SW 1271 (cell line): ENCODE measurements at regions not wholly inside any gene's neighbourhood (a gene's known extent, or its start where the extent isn't known, plus 50 kb on each side); places are given as distances from the start of the nearest gene placed in this dataset.

Experiments
- DNase-seq, 2 experiments: peaks; one replicate each; lab custom pipeline; 2025; lab: John Stamatoyannopoulos, UW

DNA sequence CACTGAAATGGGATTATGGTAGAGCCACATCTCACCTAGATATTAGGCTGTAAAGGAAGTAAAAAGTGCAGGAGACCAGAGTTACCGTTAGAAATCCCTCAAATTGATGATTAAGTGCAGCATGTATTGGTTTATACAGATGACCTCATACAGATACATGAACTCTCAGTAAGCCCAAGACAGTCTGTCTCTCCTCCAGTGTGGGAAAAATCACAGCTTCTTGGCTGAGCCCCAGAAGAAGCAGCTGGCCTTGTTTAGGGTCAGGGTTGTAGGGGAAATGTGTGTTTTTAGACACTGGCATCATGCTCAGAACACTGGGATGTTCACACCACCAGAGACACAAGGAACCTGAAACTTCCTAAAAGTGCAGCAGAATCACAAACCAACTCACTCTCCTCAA, 135.9 kb downstream of the KATNIP start:
- DNase-seq: no peak

DNA sequence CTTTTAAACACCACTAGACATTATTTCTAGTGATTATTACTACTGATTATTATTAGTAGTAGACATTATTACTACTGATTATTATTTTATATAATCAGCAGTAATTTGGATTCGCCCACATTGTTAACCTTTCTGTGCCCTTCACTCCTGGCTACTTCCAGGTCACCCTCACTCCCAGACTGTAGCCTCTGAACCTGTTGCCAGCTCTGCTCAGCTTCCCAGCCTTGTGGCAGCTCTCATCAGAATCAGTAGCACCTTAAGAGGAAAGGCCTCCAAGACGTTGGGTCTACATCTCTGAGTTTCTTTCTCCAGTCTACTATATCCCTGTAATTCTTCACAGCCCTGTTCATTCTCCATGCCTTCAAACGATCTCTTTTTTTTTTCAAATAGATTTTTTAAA, 137.0 kb downstream of the KATNIP start:
- DNase-seq: no peak

DNA sequence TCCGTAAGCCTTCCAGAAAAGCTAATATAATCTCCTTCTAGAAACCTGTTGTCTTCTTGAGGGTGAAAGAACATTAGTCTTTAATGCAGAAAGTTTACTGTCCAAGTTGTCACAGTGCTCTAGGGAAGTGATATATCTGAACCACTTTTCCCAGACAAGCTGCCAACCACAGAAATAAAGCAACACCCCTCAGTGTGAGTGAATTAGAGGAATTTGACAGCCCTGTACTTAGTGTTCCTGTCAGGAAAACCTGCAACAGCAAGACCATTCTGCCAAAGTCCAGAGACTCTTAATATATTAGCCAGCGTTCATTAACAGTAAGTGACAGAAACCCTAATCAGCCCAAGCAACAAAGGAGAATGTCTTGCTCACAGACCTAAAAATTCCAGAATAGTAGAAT, 137.7 kb downstream of the KATNIP start:
- no peak for DNase-seq

DNA sequence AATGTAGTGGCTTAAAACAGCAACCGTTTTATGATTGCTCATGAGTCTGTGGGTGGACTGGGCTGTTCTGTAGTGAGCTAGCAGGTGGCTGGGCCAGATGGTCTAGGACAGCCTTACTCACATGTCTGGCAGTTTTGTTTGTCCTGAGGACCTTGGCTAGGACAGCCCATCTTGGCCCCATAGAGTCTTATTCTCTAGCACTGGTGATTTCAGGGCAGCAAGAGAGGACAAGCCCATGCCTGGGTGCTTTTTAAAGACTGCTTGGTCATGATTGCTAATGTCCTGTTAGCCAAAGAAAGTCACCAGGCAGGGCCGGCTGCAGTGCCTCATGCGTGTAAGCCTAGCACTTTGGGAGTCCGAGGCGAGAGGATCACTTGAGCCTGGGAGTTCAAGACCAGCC, 139.8 kb downstream of the KATNIP start:
- DNase-seq: no peak

DNA sequence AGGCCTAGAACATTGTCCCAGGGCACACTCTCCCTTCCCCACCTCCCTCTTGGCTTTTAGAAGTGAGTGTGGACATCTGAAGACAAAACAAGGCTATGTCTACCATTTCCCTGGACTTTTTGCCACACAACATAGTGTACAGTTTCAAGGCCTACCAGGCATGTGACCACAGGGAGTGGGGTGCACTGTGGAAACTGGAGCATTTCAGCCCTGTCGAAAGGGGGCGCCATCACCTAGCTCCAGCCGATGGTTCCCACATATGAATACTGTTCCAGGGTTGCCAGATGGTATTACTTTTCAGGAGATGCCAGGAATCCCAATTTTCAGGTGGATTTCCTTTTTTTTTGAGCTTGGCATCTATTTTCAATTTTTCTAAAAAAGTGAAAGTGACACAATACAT, 140.7 kb downstream of the KATNIP start:
- no peak for DNase-seq

DNA sequence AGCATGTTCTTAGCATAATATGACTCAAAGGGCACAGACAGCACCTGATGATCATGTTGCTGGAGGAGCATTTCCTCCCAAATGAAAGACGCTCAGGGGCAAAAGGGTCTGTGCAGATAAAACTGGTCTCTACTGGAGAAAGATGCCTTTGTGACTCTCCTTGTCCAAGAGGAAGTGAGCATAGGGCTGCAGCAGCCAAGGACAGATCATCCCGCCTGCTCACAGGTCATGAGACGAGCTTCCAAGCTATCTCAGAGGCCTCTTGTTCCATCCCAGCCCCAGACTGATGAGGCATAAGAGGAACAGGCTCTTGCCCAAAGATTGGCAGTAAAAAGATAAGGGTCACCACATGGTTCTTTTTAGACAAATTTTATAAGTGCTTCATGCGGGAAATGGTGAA, 141.8 kb downstream of the KATNIP start:
- no peak for DNase-seq

DNA sequence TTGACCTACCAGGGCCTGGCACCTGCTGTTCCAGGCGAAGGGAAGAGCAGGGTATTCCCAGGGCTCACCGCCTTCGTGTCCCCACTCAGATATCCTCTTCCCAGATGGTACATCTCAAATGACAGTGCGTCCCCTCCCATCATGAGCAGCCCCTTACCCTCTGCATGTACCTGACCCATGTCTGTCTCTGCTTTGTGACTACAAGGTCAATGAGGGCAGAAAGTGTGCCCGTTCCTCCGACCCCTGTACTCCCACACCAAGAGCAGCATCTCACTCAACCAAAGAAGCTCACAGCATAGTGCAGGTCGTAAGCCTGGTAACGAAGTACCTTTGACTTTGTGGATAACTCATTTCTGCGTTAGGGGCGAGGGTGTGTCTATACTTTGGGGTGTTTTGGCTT, 142.6 kb downstream of the KATNIP start:
- no peak for DNase-seq

DNA sequence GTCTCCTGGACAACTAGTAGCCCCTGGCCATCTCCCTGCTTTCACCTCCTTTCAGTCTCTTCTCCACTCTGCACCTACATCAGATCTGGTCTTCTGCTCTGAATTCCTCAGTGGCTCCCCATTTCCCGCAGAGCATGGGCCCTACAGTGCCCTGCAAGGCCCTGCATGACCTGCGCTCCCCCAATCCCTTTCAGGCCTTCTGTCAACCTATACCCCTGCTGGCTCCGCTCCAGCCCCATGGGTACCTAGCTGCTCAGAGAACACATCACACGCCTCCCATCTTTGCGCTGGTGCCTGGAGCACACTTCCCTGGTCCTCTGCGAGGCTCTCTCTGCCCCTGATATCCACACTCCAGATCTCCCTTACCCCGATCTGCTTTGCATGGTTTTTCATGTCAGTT, 145.2 kb downstream of the KATNIP start:
- no peak for DNase-seq

DNA sequence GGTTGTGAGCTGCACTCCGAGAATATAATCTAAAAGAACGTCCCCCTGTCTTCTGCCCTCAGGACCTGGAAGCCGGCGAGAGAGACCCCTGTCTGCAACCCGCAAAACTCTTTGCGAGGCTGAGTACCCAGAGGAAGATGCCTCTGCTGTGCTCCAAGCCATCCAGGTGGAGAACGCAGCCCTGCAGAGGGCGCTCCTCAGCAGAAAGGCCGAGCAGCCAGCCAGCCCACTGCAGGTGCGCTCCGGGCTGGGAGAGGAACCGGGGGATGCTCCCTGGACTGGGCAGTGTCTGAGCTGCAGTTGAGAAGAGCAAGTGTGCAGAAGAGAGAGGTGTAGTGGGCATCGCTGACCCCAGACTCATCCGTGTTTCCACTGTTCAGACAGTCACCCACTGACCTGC, 148.3 kb downstream of the KATNIP start:
- no peak for DNase-seq

DNA sequence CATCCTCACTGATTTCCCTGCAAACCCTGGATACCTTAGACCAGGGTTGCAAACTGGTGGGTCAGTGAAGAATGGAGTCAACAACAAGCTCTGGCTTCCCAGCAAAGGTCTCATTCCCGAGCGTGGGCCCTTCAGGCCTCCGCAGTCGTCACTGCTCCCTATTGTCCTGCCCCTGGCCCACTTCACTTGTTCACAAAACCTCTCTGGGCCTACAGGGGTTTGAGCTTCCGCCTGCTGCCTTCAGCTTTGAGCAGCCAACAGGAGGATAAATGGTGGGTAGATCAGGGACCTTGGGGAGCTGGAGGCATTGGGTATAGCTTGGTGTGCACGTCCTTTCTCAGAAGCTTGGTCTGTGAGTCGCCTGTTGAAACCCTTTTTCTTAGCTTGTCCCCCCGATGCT, 148.8 kb downstream of the KATNIP start:
- no peak for DNase-seq

DNA sequence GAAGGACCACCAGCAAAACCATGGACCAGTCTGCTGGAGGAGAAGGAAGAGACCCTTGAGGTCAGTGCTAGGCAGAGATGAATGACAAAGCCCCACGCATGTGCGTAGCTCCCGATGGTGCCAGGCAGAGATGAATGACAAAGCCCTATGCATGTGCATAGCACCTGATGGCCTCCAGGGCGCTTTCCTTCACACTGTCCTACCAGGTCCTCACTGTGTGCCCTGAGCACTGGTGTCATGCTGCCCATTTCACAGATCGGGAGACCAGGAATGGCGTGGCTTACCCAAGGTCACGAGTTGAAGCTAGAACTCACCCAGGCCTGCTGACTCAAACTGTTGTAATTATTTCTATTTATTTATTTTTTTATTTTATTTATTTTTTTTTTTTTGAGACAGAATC, 149.6 kb downstream of the KATNIP start:
- no peak for DNase-seq

DNA sequence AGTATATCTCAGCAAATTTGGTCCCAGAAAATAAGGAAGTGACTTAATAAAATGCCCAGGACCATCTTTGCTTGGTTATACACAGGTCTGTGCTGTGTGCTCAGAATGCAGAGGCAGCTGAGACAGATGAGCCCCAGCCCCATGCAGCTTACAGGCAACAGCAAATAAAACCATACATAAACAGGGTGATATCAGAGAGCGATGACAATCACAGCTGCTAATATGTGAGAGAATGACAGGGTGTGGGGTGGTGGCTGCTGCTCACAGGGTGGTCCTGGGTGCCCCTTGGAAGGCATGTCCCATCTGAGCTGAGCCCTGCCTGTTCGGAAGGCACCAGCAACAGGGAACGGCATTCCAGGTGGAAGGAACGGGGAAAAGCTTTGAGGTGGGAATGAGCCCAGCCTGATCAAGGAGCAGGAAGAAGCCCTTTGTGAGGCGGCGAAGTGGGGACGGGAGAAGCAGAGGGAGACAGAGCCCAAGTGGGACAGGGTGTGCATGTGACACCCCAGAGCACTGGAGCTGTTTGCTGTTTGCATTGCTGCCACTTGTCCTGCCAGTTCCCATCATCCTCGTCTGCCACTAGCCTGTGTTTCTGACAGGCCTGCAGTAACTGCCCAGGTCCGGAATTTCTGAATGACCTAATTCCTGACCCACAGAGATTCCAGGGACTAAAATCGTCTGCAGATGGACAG, 150.5 kb downstream of the KATNIP start:
- DNase-seq: no peak

DNA sequence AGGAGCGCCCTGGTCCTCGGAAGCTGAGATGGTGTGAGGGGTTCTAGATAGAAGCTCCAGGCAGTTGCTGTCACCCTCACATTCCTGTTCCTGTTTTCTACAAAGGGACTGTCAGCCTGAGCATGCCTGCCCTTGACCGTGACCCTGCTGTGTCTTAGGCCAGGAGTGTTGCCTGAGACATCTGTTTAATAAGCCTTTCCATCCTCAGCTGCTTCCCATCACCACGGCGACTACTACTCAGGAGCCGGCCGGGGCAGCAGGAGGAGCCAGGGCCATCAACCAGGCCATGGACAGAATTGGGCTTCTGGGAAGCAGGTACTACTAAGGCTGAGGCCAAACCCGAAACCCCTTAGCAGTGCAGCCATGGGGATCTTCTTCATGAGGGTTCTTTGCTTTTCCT, 151.4 kb downstream of the KATNIP start:
- DNase-seq: no peak

DNA sequence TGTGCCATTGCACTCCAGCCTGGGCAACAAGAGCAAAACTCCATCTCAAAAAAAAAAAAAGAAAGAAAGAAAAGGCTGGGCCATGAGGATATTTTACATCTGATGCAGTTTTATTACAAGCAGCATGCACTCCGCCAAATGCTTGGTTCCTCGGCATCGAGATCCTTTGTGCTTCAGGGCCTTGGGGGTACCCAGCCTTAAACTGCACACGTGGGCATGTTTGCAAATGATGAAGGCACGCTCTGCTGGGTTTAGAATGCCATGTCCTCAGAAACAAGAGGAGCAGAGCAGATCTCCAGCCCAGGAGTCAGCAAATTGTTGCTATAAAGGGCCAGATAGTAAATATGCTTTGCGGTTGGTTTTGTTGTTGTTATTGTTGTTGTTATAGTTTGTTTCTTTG, 153.2 kb downstream of the KATNIP start:
- no peak for DNase-seq

DNA sequence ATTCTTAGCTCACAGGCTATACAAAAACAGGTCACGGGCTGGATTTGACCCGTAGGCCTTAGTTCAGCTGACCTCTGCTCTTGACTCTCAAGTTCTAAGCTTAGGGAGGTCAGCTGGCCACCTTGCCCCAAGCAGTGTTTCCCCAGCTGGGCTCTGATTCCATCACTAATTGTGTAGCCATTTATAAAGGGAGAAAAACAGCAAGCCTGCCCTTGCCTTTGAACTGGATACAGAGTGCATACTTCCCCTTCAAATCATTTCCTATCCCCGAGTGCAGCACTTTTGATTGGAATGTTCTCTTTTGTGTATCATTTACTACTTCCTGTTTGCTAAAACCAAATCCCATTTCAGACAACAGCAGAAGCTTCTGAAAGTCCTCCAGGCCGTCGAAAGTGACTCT, 153.6 kb downstream of the KATNIP start:
- DNase-seq: no peak

DNA sequence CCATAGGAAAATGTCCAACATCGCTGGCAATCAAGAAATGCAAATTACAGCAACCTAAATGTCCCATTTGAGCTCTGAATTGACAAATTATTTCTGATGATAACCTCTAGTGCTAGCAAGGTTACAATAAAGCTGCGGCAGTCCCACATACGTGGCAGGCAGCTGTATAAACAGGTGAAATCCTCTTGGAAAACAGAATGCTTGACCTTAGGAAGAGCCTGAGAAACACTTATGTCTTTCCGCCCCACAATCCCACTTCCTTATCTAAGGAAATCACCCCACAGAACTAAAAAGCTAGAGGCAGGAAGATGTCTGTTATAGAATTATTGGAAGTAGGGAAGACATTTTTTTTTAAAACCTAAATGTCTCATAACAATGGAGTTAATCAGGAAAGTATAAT, 154.3 kb downstream of the KATNIP start:
- DNase-seq: no peak

DNA sequence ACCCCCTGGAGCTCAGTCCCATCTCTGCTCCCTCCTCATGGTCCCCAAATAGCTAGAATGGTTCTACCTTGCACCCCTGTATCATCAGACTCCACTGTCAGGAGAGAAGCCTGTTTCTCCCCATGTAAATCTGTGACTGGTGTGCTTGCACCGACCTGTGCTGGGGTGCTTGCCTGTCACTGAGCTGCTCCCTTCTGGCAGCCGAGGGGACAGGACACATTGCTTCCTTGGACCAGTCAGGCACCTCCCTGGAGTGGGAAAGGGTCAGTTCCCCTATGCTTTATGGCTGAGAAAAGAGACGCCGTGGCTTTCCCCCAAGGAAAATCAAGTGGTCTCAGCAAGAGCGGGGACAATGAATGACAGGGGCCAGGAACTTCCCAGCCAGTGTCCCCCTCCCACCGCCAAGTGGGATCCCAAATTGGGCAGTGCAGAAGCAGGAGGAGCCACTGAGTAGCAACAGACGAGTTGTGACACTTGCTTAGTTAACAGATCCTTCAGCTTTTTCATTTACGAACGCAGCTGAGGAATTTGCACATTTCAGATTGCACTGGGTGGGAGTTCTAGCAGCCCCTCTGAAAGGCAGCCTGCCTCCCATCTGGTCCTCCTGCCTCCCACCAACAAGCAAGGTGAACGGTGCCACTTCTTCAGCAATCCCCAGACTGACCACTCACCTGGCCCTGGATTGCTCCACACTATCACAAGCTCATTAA, 156.4 kb downstream of the KATNIP start:
- no peak for DNase-seq

DNA sequence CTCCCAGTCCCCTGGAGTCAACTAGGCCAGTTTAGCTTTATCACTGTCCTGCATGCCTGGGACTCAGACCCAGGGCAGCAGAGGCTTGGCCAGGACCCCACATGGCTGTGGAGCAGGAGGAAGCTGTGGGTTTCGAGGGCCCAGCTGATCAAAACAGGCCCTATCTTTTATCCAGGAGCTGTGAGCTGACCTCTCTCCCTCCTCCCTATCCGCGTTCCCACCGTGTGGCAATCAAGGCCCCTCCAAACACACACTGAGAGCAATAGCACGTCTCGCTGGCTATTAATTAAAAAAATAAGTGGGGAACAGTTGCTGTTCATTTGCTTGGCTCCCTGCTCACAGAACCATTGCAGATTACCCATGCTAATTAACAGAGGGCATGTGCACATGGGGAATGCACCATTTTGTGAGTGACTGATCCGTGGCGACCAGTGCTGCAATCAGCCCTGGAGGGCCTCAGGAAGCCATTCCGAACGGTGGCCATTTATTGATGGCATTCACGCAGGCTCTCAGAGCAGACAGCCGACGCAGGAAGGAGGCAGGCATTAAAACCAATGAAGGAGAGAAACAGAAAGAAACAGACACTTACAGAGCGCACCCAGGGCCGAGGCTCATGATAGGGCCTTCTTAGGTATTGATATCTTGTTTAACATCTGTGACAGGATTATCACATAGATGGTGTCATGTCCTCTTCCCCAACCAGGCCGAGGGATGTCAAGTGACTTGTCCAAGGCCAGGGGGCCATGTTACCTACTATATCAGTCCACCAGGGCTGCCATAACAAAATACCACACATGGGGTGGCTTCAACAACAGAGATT, 157.1 kb downstream of the KATNIP start:
- no peak for DNase-seq

DNA sequence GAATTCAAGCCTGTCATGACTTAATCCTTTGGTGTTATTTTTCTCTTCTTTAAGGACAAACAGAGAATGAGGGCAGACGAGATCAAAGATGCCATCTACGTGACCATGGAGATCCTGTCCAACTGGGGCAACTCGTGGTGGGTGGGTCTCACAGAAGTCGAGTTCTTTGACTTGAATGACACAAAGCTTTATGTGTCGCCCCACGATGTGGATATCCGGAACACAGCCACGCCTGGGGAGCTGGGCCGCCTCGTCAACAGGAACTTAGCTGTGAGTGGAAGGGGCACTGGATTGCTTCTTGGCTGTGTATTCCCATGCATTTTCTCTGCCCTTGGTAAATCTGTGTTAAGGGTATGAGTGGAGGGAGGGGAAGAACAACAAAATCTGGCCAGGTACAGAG, 158.7 kb downstream of the KATNIP start:
- DNase-seq: no peak

DNA sequence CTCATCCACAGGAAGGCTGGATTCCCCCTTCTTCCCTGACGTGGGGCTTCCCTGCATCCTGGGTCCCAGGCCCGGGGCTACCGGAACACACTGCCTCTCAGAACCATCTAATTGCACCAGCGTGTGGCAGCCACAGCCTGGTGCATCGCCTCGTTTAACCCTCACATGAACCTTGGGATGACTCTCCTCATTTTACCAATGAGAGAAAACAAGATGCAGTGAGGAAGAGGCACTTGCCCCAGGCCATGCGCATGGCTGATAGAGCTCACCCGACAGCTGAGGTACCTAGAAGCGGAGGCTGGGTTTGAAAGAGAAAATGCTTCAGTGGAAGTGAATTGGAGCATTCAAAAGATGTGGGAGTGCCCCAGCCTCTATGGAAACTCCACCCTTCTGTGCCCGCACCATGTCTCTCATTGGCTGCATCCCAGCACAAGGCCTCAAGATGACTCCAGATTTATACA, 162.3 kb downstream of the KATNIP start:
- DNase-seq: no peak

DNA sequence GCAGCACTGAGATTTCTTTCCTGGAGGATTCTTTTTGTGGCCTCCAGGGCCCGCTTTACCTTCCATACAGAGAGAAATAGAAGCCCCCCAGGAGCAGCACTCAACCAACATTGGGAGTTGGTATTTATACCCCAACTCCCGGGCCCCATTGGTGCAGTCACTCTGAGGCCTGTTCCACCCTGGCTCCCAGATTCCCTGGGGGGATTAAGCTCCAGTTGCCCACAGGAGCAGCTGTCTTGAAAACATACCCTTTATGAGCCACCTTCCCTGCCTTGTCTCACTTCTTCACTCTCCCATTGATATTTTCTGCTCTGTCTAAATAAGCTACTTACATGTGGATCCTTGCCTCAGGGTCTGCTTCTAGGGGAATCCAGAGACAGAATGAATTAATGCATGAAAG, 167.8 kb downstream of the KATNIP start:
- no peak for DNase-seq

DNA sequence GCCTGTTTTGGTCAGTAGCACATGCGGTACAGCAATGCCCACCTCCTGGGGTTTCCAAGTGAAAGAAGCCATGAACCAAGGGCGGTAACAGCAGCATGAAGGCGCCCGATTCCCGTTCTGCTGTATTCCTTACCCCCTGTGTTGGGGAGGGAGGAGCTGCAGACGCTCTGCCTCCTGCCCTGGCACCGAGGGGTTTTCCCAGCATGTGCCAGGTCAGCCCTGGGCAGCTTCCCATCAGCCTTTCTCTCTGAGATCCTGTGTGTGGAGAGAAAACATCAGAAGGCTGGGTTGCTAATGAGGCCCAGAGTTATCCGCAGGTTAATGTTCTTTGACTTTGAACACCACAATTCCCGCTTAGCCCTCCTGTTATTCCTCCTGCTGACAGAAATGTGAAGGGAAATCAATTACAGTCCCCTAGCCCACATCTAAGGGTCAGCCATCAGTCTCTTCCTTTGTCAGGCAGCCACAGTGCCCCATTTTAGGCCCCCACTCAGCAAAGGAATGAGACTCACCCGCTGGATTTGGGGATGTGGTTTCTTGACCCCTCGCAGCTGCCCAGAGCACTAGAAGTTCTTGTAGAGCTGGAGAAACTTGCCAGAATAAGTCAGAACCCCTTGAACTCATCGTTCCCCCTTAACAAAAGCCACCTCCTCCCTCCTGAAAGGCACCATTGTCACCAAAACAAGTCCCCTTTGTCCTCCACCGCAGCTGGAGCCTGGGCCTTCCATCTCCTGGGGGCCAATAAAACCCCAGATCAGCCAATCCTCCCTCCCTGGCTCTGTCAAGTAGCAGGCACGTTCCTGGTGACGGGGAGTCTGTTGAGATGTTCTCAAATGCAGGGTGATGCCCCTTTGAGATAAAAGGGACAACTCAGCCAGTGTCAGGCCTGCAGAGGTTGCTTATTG, 168.5 kb downstream of the KATNIP start:
- DNase-seq: no peak
